Transverse colon (tissue), 4 donors: ENCODE measurements at regions not wholly inside any gene's neighbourhood (a gene's known extent, or its start where the extent isn't known, plus 50 kb on each side); places are given as distances from the start of the nearest gene placed in this dataset.

Experiments used
- CTCF ChIP-seq, 5 experiments: fragments of 200-600 bp in 3 of 5; fragments of 450-650 bp in 2 of 5; sonication (generic) in 3 of 5; IDR thresholded peaks; 1 replicate in 2 of 5; 2 replicates in 3 of 5; pipeline ENCODE4 v1.5.1; 2016 to 2017; ENCODE audit warnings: antibody characterized with exemption in 5 of 5, inconsistent platforms in 3 of 5, mild to moderate bottlenecking in 2 of 5, moderate library complexity in 1 of 5
- EP300 ChIP-seq: sonication (generic); formaldehyde crosslinking; IDR thresholded peaks from one replicate; pipeline ENCODE4 v1.6.1; 2017; ENCODE audit warnings: antibody characterized with exemption, low read depth
- POLR2A ChIP-seq: fragments of 450-650 bp; IDR thresholded peaks from one replicate; pipeline ENCODE4 v1.6.1; 2016; ENCODE audit warnings: antibody characterized with exemption, mild to moderate bottlenecking, moderate library complexity
- POLR2AphosphoS5 ChIP-seq, 3 donors: sonication (generic); formaldehyde crosslinking; IDR thresholded peaks; one replicate each; pipeline ENCODE4 v1.6.1; 2016; ENCODE audit warnings: antibody characterized with exemption in 3 of 3

GRCh38 chr2:215745331-215745730 lies 268.0 kb downstream of the MREG start:
- no peak for TF ChIP-seq POLR2AphosphoS5 (IDR thresholded peaks at IDR 0.05)
- TF ChIP-seq POLR2A: no peak
- TF ChIP-seq CTCF (IDR thresholded peaks at IDR 0.05): no peak
- no peak for TF ChIP-seq EP300
